Activated T-helper 9 cell treated with anti-CD3 and anti-CD28 coated beads, Interleukin-2, amount 50 U/mL, for 16 hours (primary cell): ENCODE measurements at regions not wholly inside any gene's neighbourhood (a gene's known extent, or its start where the extent isn't known, plus 50 kb on each side); places are given as distances from the start of the nearest gene placed in this dataset.
"Not testable (repeated sequence)": the region's sequence is repeated elsewhere in the genome, so short reads cannot be mapped to it uniquely, and the experiment has no call there.

Experiments used
- DNase-seq: peaks from one replicate; pipeline ENCODE4 v3.0.0-alpha.2; 2020; ENCODE audit warnings: low read depth

- DNase-seq: no peak
Observed at GRCh38 chr6:112579601-112580000, 232.5 kb downstream of the RFPL4B start.

GRCh38 chr6:112581015-112581414, 233.9 kb downstream of the RFPL4B start:
- DNase-seq: no peak

- DNase-seq: no peak
Observed at GRCh38 chr6:112590326-112590725, 243.2 kb downstream of the RFPL4B start.

GRCh38 chr6:112591329-112591728, 244.2 kb downstream of the RFPL4B start:
- no peak for DNase-seq

GRCh38 chr6:112592159-112592558, 245.0 kb downstream of the RFPL4B start:
- no peak for DNase-seq

- DNase-seq: no peak
Observed at GRCh38 chr6:112594886-112595594, 247.9 kb downstream of the RFPL4B start.

GRCh38 chr6:112595841-112596240, 248.7 kb downstream of the RFPL4B start:
- DNase-seq: no peak

GRCh38 chr6:112597176-112597575, 250.0 kb downstream of the RFPL4B start:
- no peak for DNase-seq

GRCh38 chr6:112600168-112600567, 253.0 kb downstream of the RFPL4B start:
- DNase-seq: no peak

- DNase-seq: no peak
Observed at GRCh38 chr6:112603726-112604125, 256.6 kb downstream of the RFPL4B start.

GRCh38 chr6:112606656-112607435, 259.7 kb downstream of the RFPL4B start:
- DNase-seq: no peak

GRCh38 chr6:112608925-112609324, 261.8 kb downstream of the RFPL4B start:
- not testable (repeated sequence) for DNase-seq

- no peak for DNase-seq
Observed at GRCh38 chr6:112613410-112613809, 266.3 kb downstream of the RFPL4B start.

- no peak for DNase-seq
Observed at GRCh38 chr6:112618849-112619248, 271.7 kb downstream of the RFPL4B start.

GRCh38 chr6:112620812-112621569, 273.9 kb downstream of the RFPL4B start:
- DNase-seq: no peak

- no peak for DNase-seq
Observed at GRCh38 chr6:112622036-112622435, 274.9 kb downstream of the RFPL4B start.

GRCh38 chr6:112626468-112627082, 279.4 kb downstream of the RFPL4B start:
- no peak for DNase-seq

GRCh38 chr6:112634376-112634775, 287.2 kb downstream of the RFPL4B start:
- no peak for DNase-seq

- DNase-seq: no peak
Observed at GRCh38 chr6:112636650-112637262, 289.6 kb downstream of the RFPL4B start.

- no peak for DNase-seq
Observed at GRCh38 chr6:112639391-112639831, 292.3 kb downstream of the RFPL4B start.

- DNase-seq: no peak
Observed at GRCh38 chr6:112640891-112641290, 293.8 kb downstream of the RFPL4B start.

- DNase-seq: no peak
Observed at GRCh38 chr6:112649853-112650252, 302.7 kb downstream of the RFPL4B start.
